ENCODE measurements at regions not wholly inside any gene's neighbourhood (a gene's known extent, or its start where the extent isn't known, plus 50 kb on each side); places are given as distances from the start of the nearest gene placed in this dataset.

- no peaks in the 10 kb centered on the region for H3K27me3 ChIP-seq (ENCODE audit: insufficient read depth, low read length)
- no peaks in the 10 kb centered on the region for H3K4me1 ChIP-seq (ENCODE audit: insufficient read depth, low read length, severe bottlenecking)
- H3K9me2 ChIP-seq (ENCODE audit: low read depth, low read length), result no peaks in the 10 kb centered on the region
- no peaks in the 10 kb centered on the region for H3K79me2 ChIP-seq (ENCODE audit: insufficient read depth, low read length)
- H4K20me1 ChIP-seq (ENCODE audit: insufficient read depth, low read length), result no peaks in the 10 kb centered on the region
- no peaks in the 10 kb centered on the region for H3K9me3 ChIP-seq (ENCODE audit: low read length)
- no peaks in the 10 kb centered on the region for H3K36me3 ChIP-seq (ENCODE audit: insufficient read depth, low read length)
- no peak overlapping the region for H3K4me2 ChIP-seq (ENCODE audit: low read length)
- TF ChIP-seq EZH2 (IDR thresholded peaks at IDR 0.05; ENCODE audit: borderline replicate concordance, low read length) (no peak), CTCF (IDR thresholded peaks at IDR 0.05; ENCODE audit: low read length) (no peak)
- no peak overlapping the region for H3K27ac ChIP-seq (ENCODE audit: low read depth, low read length, poor library complexity, severe bottlenecking)
- no peak overlapping the region for H3K4me3 ChIP-seq (ENCODE audit: low read depth, low read length, poor library complexity, severe bottlenecking)
- no peaks in the 10 kb centered on the region for H3F3A ChIP-seq (ENCODE audit: insufficient read depth, low read length)
- no peak overlapping the region for H3K9ac ChIP-seq (ENCODE audit: low read length)
- H2AFZ ChIP-seq (ENCODE audit: low read length), result no peak overlapping the region
These were observed 579.8 kb upstream of the PKN2 start for GRCh38 chr1:88104236-88104635.

GRCh38 chr1:88104886-88105285 is 579.2 kb upstream of the PKN2 start:
- no peaks in the 10 kb centered on the region for H3K4me1 ChIP-seq (ENCODE audit: insufficient read depth, low read length, severe bottlenecking)
- TF ChIP-seq EZH2 (IDR thresholded peaks at IDR 0.05; ENCODE audit: borderline replicate concordance, low read length), result no peak
- TF ChIP-seq CTCF (IDR thresholded peaks at IDR 0.05; ENCODE audit: low read length), result no peak
- H3K79me2 ChIP-seq (ENCODE audit: insufficient read depth, low read length), result no peaks in the 10 kb centered on the region
- H3K36me3 ChIP-seq (ENCODE audit: insufficient read depth, low read length), result no peaks in the 10 kb centered on the region
- H3K4me3 ChIP-seq (ENCODE audit: low read depth, low read length, poor library complexity, severe bottlenecking), result no peak overlapping the region
- H2AFZ ChIP-seq (ENCODE audit: low read length), result no peak overlapping the region
- no peak overlapping the region for H3K9ac ChIP-seq (ENCODE audit: low read length)
- H3K9me3 ChIP-seq (ENCODE audit: low read length), result no peaks in the 10 kb centered on the region
- no peaks in the 10 kb centered on the region for H3K27me3 ChIP-seq (ENCODE audit: insufficient read depth, low read length)
- H3K9me2 ChIP-seq (ENCODE audit: low read depth, low read length), result no peaks in the 10 kb centered on the region
- H3K27ac ChIP-seq (ENCODE audit: low read depth, low read length, poor library complexity, severe bottlenecking), result no peak overlapping the region
- no peaks in the 10 kb centered on the region for H3F3A ChIP-seq (ENCODE audit: insufficient read depth, low read length)
- no peaks in the 10 kb centered on the region for H4K20me1 ChIP-seq (ENCODE audit: insufficient read depth, low read length)
- no peak overlapping the region for H3K4me2 ChIP-seq (ENCODE audit: low read length)

GRCh38 chr1:88111816-88112215 is 572.3 kb upstream of the PKN2 start:
- Histone ChIP-seq H3K27ac (ENCODE audit: low read depth, low read length, poor library complexity, severe bottlenecking) (no peak overlapping the region), H3K9ac (ENCODE audit: low read length) (no peak overlapping the region)

More at GRCh38 chr1:88111816-88112215, 572.3 kb upstream of the PKN2 start:
- Histone ChIP-seq H3K36me3 (ENCODE audit: insufficient read depth, low read length) (no peaks in the 10 kb centered on the region), H3K4me1 (ENCODE audit: insufficient read depth, low read length, severe bottlenecking) (no peaks in the 10 kb centered on the region), H3K9me3 (ENCODE audit: low read length) (no peaks in the 10 kb centered on the region), H4K20me1 (ENCODE audit: insufficient read depth, low read length) (no peaks in the 10 kb centered on the region), H3K27me3 (ENCODE audit: insufficient read depth, low read length) (no peaks in the 10 kb centered on the region), H3K9me2 (ENCODE audit: low read depth, low read length) (no peaks in the 10 kb centered on the region), H3K4me3 (ENCODE audit: low read depth, low read length, poor library complexity, severe bottlenecking) (no peak overlapping the region), H3F3A (ENCODE audit: insufficient read depth, low read length) (no peaks in the 10 kb centered on the region), H3K4me2 (ENCODE audit: low read length) (no peak overlapping the region), H3K79me2 (ENCODE audit: insufficient read depth, low read length) (no peaks in the 10 kb centered on the region), H2AFZ (ENCODE audit: low read length) (no peak overlapping the region)
- no peak for TF ChIP-seq CTCF (IDR thresholded peaks at IDR 0.05; ENCODE audit: low read length)
- TF ChIP-seq EZH2 (IDR thresholded peaks at IDR 0.05; ENCODE audit: borderline replicate concordance, low read length), result no peak

Measured in OCI-LY1 (cell line).